GM12801 (cell line): ENCODE measurements at regions not wholly inside any gene's neighbourhood (a gene's known extent, or its start where the extent isn't known, plus 50 kb on each side); places are given as distances from the start of the nearest gene placed in this dataset.

ENCODE experiments used
- TF ChIP-seq, protein P1 (sequence below): IDR thresholded peaks from one replicate; pipeline ENCODE4 v1.5.1; 2011; ENCODE audit warnings: control low read depth; ENCODE audit not compliant: insufficient read length; ENCODE audit errors: extremely low read depth

DNA sequence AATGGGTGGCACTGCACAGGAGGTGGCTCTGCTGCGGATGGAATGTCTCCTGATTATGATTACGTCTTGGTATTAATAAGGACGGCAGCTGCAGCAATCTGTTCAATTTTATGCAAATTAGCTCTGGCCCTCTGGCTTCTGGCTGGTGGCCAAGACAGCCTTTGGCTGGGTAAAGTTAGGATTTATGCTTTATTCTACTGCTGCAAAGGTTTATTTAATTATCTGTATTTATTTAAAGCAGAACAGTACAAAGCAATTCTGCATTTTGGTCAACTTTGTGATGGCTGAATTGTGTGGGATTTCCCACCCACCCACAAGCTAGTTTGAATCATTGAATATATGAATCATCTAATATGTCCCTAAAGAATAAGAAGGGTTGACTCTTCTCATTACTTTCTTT is 745.6 kb upstream of the FAM241A start:
- TF ChIP-seq, protein P1, sequence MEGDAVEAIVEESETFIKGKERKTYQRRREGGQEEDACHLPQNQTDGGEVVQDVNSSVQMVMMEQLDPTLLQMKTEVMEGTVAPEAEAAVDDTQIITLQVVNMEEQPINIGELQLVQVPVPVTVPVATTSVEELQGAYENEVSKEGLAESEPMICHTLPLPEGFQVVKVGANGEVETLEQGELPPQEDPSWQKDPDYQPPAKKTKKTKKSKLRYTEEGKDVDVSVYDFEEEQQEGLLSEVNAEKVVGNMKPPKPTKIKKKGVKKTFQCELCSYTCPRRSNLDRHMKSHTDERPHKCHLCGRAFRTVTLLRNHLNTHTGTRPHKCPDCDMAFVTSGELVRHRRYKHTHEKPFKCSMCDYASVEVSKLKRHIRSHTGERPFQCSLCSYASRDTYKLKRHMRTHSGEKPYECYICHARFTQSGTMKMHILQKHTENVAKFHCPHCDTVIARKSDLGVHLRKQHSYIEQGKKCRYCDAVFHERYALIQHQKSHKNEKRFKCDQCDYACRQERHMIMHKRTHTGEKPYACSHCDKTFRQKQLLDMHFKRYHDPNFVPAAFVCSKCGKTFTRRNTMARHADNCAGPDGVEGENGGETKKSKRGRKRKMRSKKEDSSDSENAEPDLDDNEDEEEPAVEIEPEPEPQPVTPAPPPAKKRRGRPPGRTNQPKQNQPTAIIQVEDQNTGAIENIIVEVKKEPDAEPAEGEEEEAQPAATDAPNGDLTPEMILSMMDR, result no peak

DNA sequence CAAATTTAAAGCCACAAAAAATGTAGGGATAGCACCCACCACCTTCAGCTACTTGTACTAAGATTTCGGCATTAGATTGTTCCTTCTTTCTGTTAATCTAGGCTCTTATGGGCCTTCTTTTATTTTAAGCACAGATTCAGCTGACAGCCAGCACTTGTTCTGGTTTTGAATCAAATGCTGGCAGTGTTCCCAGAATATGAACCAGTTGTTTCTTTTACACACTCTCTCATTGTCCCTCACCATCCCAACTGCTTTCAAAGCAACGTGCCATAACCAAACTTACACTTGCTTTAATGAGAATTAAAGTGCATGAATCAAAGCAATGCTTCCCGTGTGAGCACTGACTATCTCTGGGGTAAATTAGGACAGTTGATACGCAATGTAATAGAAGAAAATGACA is 744.5 kb upstream of the FAM241A start:
- TF ChIP-seq, protein P1, result no peak

DNA sequence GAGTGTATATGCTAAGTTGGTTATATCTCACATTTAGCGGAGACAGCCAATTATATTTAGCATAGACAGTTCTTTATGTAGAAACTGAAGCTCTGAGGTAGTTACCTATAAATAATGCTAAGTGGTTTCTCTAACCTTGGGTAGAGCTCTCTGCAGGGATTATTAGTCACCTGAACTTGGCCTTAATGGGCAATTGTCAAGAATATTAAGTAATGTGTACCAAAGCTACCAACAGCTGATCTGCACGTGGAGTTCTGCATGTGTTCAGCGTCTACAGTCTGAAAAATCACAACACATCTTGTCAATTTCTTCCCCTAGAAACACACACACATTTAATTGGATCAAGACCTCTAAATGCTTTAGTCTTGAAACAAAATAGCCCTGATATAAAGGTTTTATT is 740.6 kb upstream of the FAM241A start:
- TF ChIP-seq, protein P1, result no peak

DNA sequence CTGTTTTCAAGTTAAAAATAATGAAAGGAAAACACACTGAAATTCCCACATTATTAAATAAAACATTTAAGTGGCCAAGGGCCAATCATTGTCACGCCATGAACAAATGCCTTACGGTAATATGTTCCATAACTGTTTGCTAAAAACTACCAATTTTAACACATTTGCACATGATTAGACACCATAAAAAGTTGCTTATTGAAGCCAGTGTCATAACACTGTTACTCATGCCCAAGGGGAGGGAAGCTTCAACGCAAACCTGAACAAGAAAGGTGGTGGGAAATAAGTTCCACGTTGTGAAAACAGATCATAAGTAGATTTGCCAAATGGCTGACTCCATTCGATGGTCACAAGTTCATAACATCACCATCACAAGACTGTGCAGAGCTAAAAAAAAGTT is 739.3 kb upstream of the FAM241A start:
- TF ChIP-seq, protein P1, result no peak

DNA sequence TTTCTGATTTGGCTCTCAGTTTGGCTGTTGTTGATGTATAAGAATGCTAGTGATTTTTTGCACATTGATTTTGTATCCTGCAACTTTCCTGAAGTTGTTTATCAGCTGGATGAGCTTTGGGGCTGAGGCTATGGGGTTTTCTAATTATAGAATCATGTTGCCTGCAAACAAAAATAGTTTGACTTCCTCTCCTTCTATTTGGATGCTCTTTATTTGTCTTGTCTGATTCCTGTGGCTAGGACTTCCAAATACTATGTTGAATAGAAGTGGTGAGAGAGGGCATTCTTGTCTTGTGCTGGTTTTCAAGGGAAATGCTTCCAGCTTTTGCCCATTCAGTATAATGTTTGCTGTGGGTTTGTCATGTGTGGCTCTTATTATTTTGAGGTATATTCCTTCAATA is 734.7 kb upstream of the FAM241A start:
- TF ChIP-seq, protein P1, result no peak

DNA sequence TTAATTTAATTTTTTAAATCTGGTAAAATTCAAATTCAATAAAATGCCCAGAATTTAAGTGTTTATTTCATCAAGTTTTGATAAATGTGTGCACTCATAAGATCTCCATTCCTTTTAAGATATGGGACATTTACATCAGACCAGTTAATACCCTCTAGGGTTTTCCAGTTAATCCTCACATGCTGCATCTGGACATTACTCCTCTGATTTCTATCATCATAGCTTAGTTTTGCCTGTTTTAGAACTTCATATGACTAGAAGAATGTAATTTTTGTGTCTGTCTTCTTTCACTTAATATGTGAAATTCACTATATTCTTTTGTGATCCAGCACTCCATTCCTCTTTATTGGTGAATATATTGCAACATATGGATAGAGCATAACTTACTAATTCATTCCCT is 727.7 kb upstream of the FAM241A start:
- TF ChIP-seq, protein P1, result no peak

DNA sequence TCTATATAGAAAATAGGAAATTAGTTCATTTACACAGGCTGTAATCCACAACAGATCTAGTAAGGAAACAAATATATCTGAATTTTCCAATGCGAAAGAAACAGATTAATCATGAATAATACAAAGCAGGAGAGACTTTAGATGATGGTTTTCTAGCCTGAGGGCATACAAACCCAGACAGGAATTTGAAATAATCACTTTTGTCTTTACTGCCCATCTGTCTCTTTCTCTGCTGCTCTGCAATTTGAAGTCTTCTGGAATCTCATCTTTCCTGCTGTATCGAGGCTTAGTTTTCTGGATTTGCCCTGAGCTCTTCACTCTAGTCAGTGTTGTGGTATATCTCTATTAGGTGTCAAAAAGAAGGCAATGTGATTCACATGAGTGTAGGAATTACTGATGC is 711.8 kb upstream of the FAM241A start:
- TF ChIP-seq, protein P1, result no peak

DNA sequence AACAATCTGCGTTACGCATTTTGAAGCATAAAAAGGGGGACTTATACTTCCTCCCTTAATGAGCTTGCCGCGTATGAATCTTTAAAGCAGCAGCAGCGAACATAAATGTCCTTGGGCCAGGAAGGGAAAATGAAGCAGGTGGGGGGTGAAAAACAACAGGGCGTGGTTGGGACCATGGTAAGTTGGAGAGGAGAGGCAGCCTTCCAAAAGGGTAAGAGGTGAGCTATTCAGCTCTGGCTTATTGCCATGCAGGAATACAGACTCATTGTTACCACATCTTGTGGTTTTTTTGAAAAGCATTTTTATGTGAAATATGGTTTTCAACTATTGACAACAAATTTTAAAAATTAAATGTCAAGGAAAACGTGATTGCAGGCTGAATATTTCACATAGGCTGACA is 710.7 kb upstream of the FAM241A start:
- TF ChIP-seq, protein P1, result no peak
